ENCODE measurements at regions not wholly inside any gene's neighbourhood (a gene's known extent, or its start where the extent isn't known, plus 50 kb on each side); places are given as distances from the start of the nearest gene placed in this dataset.

DNA sequence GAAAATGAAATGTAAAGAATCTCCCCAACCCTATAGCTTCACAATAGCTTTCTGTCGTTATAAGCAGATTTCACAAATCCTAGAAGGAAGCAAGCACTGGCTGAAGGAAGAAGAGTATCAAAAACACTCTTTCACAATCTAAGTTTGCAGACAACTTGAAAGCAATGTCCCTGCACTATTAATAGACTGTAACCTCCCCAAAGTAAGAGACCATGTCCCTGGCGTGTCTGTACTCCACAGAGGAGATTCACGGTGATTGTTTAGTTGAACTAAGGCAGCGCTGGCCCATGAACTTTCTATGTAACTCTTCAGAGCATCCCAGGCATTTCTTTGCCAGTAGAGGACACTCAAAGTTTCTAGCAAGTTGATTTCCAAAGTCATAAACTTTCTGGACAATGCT, 128.0 kb upstream of the HNRNPA3 start:
- TF ChIP-seq, protein P1, sequence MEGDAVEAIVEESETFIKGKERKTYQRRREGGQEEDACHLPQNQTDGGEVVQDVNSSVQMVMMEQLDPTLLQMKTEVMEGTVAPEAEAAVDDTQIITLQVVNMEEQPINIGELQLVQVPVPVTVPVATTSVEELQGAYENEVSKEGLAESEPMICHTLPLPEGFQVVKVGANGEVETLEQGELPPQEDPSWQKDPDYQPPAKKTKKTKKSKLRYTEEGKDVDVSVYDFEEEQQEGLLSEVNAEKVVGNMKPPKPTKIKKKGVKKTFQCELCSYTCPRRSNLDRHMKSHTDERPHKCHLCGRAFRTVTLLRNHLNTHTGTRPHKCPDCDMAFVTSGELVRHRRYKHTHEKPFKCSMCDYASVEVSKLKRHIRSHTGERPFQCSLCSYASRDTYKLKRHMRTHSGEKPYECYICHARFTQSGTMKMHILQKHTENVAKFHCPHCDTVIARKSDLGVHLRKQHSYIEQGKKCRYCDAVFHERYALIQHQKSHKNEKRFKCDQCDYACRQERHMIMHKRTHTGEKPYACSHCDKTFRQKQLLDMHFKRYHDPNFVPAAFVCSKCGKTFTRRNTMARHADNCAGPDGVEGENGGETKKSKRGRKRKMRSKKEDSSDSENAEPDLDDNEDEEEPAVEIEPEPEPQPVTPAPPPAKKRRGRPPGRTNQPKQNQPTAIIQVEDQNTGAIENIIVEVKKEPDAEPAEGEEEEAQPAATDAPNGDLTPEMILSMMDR (conservative IDR thresholded peaks at IDR 0.05; ENCODE audit: low read depth, low read length), result no peak
- no peak for TF ChIP-seq EZH2 (IDR thresholded peaks at IDR 0.05; ENCODE audit: borderline replicate concordance, low read depth, low read length, poor library complexity, severe bottlenecking)
